Astrocyte of the cerebellum (primary cell): ENCODE measurements at regions not wholly inside any gene's neighbourhood (a gene's known extent, or its start where the extent isn't known, plus 50 kb on each side); places are given as distances from the start of the nearest gene placed in this dataset.

Experiments used
- DNase-seq: peaks from one replicate; pipeline ENCODE4 v3.0.0-alpha.2; 2011; ENCODE audit warnings: low read depth
- H3K4me3 ChIP-seq: 2 replicates; pipeline ENCODE4 v1.5.1; 2011; ENCODE audit warnings: mild to moderate bottlenecking, low read depth, low read length, moderate library complexity
- in situ Hi-C: cut with HindIII; loops from 2 replicates; pipeline ENCODE4 v1.10.0; 2017; ENCODE audit warnings: low sequenced_read_pairs
- TF ChIP-seq, protein P1 (sequence below): IDR thresholded peaks from 2 replicates; pipeline ENCODE4 v1.5.1; 2012; ENCODE audit warnings: low read length, low read depth, moderate library complexity, mild to moderate bottlenecking; ENCODE audit errors: missing control alignments

DNA sequence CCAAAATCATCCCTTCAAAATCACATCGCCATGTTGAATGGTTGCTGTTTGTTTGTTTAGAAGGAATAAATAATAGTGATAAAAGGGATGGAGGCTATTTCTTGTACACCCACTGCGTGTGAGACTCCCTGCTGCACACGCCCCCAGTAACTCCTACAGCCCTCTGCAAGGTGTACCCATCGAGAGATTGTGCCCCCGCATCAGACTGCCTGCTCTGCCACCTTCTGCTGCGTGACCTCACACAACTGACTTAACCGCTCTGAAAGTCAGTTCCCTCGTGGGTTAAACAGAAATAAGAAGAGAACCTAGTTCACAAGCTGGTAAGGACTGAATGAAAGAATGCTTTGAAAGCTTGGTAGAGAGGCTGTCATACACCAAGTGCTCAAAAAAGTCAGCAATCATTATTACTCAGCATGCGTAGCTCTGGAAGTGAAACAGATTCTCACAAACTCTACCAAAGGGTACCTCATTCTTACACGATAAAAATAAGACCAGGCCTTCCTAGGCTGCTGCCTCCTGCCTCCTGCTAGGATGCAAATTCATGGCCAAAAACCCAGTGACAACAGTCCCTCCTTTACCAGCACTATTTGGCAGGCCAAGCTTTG is 147.1 kb downstream of the CPEB2 start:
- H3K4me3 ChIP-seq: no peak overlapping the region
- TF ChIP-seq, protein P1, sequence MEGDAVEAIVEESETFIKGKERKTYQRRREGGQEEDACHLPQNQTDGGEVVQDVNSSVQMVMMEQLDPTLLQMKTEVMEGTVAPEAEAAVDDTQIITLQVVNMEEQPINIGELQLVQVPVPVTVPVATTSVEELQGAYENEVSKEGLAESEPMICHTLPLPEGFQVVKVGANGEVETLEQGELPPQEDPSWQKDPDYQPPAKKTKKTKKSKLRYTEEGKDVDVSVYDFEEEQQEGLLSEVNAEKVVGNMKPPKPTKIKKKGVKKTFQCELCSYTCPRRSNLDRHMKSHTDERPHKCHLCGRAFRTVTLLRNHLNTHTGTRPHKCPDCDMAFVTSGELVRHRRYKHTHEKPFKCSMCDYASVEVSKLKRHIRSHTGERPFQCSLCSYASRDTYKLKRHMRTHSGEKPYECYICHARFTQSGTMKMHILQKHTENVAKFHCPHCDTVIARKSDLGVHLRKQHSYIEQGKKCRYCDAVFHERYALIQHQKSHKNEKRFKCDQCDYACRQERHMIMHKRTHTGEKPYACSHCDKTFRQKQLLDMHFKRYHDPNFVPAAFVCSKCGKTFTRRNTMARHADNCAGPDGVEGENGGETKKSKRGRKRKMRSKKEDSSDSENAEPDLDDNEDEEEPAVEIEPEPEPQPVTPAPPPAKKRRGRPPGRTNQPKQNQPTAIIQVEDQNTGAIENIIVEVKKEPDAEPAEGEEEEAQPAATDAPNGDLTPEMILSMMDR: no peak
- in situ Hi-C loops: no loop called here
- DNase-seq: no peak

DNA sequence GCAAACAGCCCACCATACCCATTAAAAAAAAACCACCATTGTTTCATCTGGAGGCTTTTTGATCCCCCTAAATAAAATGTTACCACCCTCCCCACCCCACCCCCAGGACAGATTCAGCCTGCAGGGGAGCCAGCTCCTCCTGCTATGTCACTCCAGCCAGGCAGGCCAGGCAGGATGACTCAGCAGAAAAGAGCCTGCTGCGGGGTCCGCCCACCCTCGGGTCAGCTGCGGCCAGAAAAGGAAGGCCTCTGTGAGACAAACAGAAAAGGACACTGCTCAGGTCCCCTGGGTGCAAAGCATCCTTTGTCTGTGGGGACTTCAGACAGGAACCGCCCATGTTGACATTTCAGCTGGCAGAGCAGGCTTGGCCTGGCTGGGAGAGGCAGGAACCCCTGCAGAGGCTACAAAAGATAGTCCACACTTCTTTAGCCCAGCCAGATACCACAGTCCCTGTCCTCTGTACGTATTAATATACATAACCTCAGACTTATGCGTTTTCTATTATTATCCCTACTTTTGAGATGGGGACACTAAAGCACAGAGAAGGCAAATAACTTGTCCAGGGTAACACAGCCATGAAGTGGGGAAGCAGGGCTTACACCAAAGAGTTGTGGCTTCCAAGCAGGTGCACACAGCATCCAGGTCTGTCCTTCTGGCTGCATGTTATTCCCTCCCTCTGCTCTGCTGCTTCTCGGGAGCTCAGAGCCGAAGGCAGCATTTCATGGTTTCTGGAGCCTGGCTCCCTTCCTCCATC is 147.7 kb downstream of the CPEB2 start:
- H3K4me3 ChIP-seq: no peak overlapping the region
- DNase-seq: peak; percentile 32
- in situ Hi-C loops: loop anchor here (25.0 kb wide), 1 partner anchor 1488 kb away; no protein-coding TSS in a partner anchor
- TF ChIP-seq, protein P1: no peak

DNA sequence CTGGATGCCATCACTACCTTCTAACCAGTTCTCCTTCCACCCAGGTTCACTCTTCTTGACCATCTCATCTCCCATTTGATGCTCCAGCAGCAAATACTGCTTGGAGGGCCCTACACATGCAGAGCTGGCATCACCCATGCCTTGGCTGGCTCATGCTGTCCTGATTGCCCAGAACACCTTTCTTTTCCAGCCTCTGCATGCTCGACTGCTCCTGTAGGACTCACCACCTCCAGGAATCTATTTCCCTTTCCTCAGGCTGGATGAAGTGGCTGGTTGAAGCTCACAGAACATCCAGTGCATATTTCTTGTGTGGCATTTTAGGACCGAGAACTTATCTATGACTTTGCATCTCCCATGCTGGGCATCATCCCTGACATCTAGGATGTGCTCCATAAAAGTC is 148.3 kb downstream of the CPEB2 start:
- H3K4me3 ChIP-seq: no peak overlapping the region
- no peak for DNase-seq
- TF ChIP-seq, protein P1: no peak
- in situ Hi-C loops: loop anchor here (25.0 kb wide), 1 partner anchor 1488 kb away; no protein-coding TSS in a partner anchor

DNA sequence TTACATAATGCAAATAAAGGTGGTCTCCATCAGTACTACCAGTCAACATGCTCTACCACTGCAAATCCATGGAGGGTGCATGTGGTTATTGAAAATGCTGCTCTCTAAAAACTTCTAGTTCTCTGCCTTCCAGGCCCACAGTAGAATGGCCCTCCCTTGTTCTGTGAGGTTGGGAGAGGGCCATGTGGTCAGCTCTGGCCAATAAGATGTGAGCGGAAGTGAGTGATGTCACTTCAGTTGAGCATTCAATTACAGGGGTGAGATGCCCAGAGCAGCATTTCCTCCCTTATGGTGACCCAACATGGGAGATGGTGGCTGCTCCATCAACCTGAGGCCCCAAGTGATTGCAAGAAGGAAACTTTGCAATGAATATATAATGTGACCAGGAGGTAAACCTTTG is 148.8 kb downstream of the CPEB2 start:
- TF ChIP-seq, protein P1: no peak
- DNase-seq: no peak
- in situ Hi-C loops: loop anchor here (25.0 kb wide), 1 partner anchor 1489 kb away; no protein-coding TSS in a partner anchor

DNA sequence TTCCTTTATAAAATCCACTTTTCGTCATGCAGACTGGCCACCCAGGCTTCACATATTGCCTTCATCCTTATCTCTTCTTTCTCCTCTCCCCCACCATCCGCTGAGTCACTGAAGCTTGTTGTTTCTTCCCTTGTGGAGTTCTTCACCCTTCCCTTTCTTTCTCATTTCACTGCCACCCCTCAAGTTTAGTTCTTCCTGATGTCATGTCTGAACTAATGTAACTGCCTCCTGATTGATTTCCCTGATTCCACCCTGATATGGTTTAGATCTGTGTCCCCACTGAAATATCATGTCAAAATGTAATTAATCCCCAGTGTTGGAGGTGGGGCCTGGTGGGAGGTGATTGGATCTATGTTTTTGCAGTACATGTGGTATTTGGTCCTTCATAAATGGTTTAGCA is 151.4 kb downstream of the CPEB2 start:
- H3K4me3 ChIP-seq: no peak overlapping the region
- in situ Hi-C loops: loop anchor here (25.0 kb wide), 1 partner anchor 1491 kb away; no protein-coding TSS in a partner anchor
- TF ChIP-seq, protein P1: no peak
- no peak for DNase-seq

More for the DNA sequence above, 148.8 kb downstream of the CPEB2 start:
- no peak overlapping the region for H3K4me3 ChIP-seq

DNA sequence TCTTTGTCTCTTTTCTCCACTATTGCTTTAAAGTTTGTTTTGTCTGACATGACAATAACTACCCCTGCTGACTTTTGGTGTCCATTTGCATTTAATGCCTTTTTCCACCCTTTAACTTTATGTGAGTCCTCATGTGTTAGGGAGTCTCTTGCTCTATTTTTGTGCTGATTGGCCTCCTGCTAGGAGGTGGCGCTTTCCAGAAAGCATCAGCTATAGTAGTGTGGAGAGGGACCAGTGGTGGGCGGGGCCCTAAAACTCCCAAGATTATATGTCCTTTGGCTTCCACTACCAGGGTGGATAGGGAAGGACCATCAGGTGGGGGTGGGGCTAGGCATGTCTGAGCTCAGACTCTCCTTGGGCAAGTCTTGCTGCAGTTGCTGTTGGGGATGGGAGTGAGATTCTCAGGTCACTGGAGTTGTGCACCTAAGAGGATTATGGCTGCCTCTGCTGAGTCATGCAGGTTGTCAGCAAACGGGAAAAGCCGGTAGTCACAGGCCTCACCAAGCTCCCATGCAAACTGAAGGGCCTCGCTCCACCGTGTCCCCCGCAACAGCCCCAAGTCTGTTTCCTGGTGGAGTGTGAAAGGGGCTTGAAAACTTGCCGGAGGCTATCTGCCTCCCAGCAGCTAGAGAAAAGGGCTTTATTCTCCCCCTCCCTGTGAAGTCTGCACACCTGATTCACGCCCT is 156.3 kb downstream of the CPEB2 start:
- TF ChIP-seq, protein P1: no peak
- in situ Hi-C loops: loop anchor here (25.0 kb wide), 1 partner anchor 1496 kb away; no protein-coding TSS in a partner anchor
- no peak for DNase-seq
- no peak overlapping the region for H3K4me3 ChIP-seq
